T-helper 2 cell (primary cell): ENCODE measurements at regions not wholly inside any gene's neighbourhood (a gene's known extent, or its start where the extent isn't known, plus 50 kb on each side); places are given as distances from the start of the nearest gene placed in this dataset.
"Not testable (repeated sequence)": the region's sequence is repeated elsewhere in the genome, so short reads cannot be mapped to it uniquely, and the experiment has no call there.

Experiments
- DNase-seq, 5 experiments: peaks; one replicate each; pipeline versions ENCODE4 v3.0.0 to v3.0.0-alpha.2; 2012 to 2022

GRCh38 chr13:54165581-54166215 lies 1137.1 kb downstream of the OLFM4 start:
- DNase-seq = no peak

- DNase-seq = no peak
Measured at GRCh38 chr13:54173996-54174395, 1145.4 kb downstream of the OLFM4 start.

- no peak for DNase-seq
Measured at GRCh38 chr13:54175466-54175865, 1146.9 kb downstream of the OLFM4 start.

GRCh38 chr13:54177466-54177865 lies 1148.9 kb downstream of the OLFM4 start:
- DNase-seq = no peak

GRCh38 chr13:54183166-54183565 lies 1154.6 kb downstream of the OLFM4 start:
- DNase-seq = no peak

GRCh38 chr13:54183728-54184127 lies 1155.1 kb downstream of the OLFM4 start:
- no peak for DNase-seq

- no peak for DNase-seq
Measured at GRCh38 chr13:54184576-54184975, 1156.0 kb downstream of the OLFM4 start.

GRCh38 chr13:54185101-54185500 lies 1156.5 kb downstream of the OLFM4 start:
- DNase-seq = no peak

GRCh38 chr13:54185785-54186184 lies 1157.2 kb downstream of the OLFM4 start:
- no peak for DNase-seq

GRCh38 chr13:54187461-54187860 lies 1158.8 kb downstream of the OLFM4 start:
- no peak for DNase-seq

GRCh38 chr13:54194233-54195024 lies 1165.8 kb downstream of the OLFM4 start:
- no peak for DNase-seq

- no peak for DNase-seq
Measured at GRCh38 chr13:54196684-54197083, 1168.1 kb downstream of the OLFM4 start.

- no peak for DNase-seq
Measured at GRCh38 chr13:54198911-54199310, 1170.3 kb downstream of the OLFM4 start.

- no peak for DNase-seq
Measured at GRCh38 chr13:54206626-54207025, 1178.0 kb downstream of the OLFM4 start.

- DNase-seq = no peak
Measured at GRCh38 chr13:54210397-54211049, 1181.9 kb downstream of the OLFM4 start.

GRCh38 chr13:54216221-54216620 lies 1187.6 kb downstream of the OLFM4 start:
- DNase-seq = no peak

GRCh38 chr13:54226876-54227275 lies 1198.3 kb downstream of the OLFM4 start:
- DNase-seq = no peak

GRCh38 chr13:54232700-54233099 lies 1204.1 kb downstream of the OLFM4 start:
- no peak for DNase-seq

GRCh38 chr13:54234607-54235006 lies 1206.0 kb downstream of the OLFM4 start:
- no peak for DNase-seq

GRCh38 chr13:54241719-54242118 lies 1213.1 kb downstream of the OLFM4 start:
- DNase-seq = no peak

GRCh38 chr13:54248306-54248705 lies 1219.7 kb downstream of the OLFM4 start:
- no peak for DNase-seq

- no peak for DNase-seq
Measured at GRCh38 chr13:54261856-54262255, 1233.2 kb downstream of the OLFM4 start.

GRCh38 chr13:54263868-54264267 lies 1235.3 kb downstream of the OLFM4 start:
- no peak for DNase-seq

GRCh38 chr13:54267253-54267668 lies 1238.6 kb downstream of the OLFM4 start:
- DNase-seq = not testable (repeated sequence)
